WI38 (cell line): ENCODE measurements at regions not wholly inside any gene's neighbourhood (a gene's known extent, or its start where the extent isn't known, plus 50 kb on each side); places are given as distances from the start of the nearest gene placed in this dataset.

Source experiments
- H3K4me3 ChIP-seq: 2 replicates; pipeline ENCODE4 v1.5.1; 2011; ENCODE audit warnings: low read depth, mild to moderate bottlenecking, control low read depth, low read length
- CTCF ChIP-seq: IDR thresholded peaks from 2 replicates; pipeline ENCODE4 v1.5.1; 2012; ENCODE audit warnings: low read depth, mild to moderate bottlenecking, control low read depth, low read length

- TF ChIP-seq CTCF, result no peak
Measured at GRCh38 chr2:111653103-111653624, 230.8 kb downstream of the ANAPC1 start.

GRCh38 chr2:111653913-111654312, 230.1 kb downstream of the ANAPC1 start:
- H3K4me3 ChIP-seq, result no peak overlapping the region
- no peak for TF ChIP-seq CTCF

More at GRCh38 chr2:111653103-111653624, 230.8 kb downstream of the ANAPC1 start:
- H3K4me3 ChIP-seq, result no peak overlapping the region

GRCh38 chr2:111654829-111655228, 229.2 kb downstream of the ANAPC1 start:
- TF ChIP-seq CTCF, result no peak
- H3K4me3 ChIP-seq, result no peak overlapping the region

DNA sequence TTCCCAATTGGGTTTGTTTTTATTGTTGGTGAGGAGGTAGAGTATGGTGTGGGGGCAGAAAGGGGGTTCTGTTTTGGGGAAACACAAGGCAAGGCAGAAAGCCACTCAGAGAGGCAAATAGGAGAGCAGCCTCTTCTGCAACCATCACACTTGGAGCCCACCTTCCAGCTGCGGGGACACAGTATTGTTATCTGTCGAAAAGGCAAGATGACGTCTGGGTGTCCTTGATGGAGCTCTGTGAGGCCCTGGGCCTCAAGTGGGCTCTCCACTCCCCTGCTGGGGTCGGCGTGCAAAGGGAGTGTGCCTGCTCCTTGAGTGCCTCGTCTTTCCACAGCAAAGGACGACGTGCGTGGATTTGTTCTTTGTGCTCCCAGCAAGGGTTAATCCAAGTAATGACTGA, 227.6 kb downstream of the ANAPC1 start:
- TF ChIP-seq CTCF, result no peak
- H3K4me3 ChIP-seq, result no peak overlapping the region

GRCh38 chr2:111656894-111657293, 227.1 kb downstream of the ANAPC1 start:
- H3K4me3 ChIP-seq, result no peak overlapping the region
- no peak for TF ChIP-seq CTCF

DNA sequence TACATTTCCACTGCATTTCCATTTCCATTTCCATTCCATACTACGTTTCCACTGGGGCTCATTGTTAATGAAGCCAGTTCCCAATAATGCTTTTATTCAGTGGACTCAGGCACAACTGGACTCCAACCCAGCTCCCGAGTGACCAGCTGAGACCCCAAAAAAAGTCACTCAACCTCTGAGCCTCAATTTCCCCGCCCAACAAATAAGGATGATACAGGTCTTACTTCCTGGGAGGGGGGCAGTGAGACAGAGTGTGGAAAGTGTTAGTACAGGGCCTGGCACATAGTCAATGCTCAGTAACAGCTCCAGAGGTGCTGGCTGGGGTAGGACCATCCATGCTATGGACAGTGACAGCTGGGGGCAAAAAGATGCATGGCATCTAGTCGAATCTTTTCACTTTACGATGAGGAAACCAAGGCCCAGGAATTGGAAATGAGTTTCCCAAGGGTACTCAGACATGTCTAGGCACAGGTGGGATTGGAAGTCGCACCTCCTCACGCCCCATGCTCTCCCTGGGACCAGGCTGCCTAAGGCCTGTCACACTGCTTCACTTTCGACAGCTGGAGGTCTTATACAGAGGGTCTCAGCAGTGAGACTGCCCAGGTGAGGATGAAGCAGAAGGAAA, 226.5 kb downstream of the ANAPC1 start:
- TF ChIP-seq CTCF, result no peak
- H3K4me3 ChIP-seq, result no peak overlapping the region

GRCh38 chr2:111659361-111660333, 224.3 kb downstream of the ANAPC1 start:
- no peak for TF ChIP-seq CTCF
- H3K4me3 ChIP-seq, result no peak overlapping the region
